GM21529 (cell line): ENCODE measurements at regions not wholly inside any gene's neighbourhood (a gene's known extent, or its start where the extent isn't known, plus 50 kb on each side); places are given as distances from the start of the nearest gene placed in this dataset.

Experiments used
- ATAC-seq: cut with Tn5 transposase; IDR thresholded peaks from one replicate; pipeline ENCODE4 v1.9.1; 2021; ENCODE audit not compliant: unreplicated experiment

GRCh38 chr13:64962404-64962803 is 2267.7 kb downstream of the PCDH9 start:
- no peak for ATAC-seq

DNA sequence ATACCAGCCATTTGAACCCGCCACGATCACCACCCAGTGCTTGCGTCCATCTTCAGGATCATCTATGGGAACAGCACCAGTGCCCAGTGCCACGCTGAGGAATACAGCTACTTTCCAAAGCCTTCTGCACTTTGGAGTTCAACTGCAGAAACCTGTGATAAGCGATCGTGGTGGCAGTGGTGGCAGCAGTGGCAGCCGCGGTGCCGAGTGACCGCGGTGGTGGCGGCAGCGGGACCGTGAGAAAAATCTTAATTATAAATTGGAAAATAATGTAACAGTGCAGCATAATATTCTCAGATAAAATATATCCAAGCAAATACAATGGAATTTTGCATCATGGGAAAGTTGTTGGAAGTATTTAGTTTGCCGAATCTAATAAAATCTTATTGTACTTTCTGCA is 2270.9 kb downstream of the PCDH9 start:
- ATAC-seq: no peak

GRCh38 chr13:64958106-64958505 is 2272.0 kb downstream of the PCDH9 start:
- no peak for ATAC-seq

- no peak for ATAC-seq
Observed at GRCh38 chr13:64938660-64939059, 2291.5 kb downstream of the PCDH9 start.

- ATAC-seq: no peak
Observed at GRCh38 chr13:64937302-64937701, 2292.8 kb downstream of the PCDH9 start.

DNA sequence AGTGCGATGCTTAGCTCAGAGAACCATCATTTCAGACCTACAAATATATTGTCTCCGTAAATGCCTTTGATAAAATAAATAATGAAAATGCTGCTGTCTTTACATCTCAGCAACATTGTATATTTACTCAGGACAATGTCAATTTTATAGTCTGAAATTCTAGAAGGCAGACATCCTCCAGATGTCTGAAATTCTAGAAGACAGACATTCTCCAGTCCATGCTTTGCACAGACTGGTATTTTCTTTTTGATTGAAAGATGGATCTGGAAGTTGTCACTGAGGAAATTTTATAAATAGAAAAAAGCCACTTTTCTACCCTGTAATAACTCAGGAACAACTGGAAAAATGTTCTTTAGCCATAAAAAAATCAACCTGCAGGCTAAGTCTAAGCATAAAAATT is 2293.3 kb downstream of the PCDH9 start:
- ATAC-seq: no peak

GRCh38 chr13:64935441-64935840 is 2294.7 kb downstream of the PCDH9 start:
- ATAC-seq: no peak

- no peak for ATAC-seq
Observed at GRCh38 chr13:64934569-64935362, 2295.4 kb downstream of the PCDH9 start.

DNA sequence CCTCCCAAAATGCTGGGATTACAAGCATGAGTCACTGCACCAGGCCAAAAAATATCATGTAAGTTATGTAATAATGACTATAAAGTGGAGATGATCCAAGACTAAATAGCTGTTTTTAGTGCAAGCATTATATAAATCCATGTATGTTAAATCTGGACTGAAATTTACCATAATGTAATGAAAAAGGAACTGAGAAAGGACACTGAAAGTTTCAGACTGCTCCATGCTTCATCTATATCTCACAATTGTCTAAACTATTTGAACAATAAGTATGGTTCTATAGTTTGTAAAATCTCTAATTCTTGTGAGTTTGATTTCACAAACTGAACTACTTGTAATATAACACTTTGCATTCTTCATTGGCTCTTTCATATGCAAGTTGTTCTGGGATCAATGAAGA is 2299.5 kb downstream of the PCDH9 start:
- no peak for ATAC-seq

- peak; percentile 54 for ATAC-seq
Observed at GRCh38 chr13:64928696-64929499, 2301.2 kb downstream of the PCDH9 start.

GRCh38 chr13:64925727-64926126 is 2304.4 kb downstream of the PCDH9 start:
- no peak for ATAC-seq

DNA sequence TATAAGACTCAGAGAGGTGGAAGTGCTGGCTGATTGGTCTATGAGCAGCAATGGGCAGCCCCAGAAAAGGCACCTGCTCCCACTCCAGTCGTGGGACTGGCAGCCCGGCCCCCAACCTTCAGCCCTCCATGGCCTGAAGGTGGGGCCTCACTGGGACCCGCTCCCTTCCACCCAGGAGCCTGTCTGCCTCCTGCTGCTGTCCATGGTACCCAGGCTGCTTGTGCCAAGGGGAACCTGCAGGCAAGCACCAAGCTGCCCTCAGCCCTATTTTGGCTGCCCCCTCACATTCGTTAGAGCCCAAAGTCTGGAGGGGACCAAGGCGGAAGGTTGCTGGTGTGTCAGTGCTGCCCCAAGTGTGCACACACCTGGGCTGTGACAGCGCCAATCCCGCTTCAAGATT is 2304.9 kb downstream of the PCDH9 start:
- ATAC-seq: no peak

GRCh38 chr13:64924401-64924800 is 2305.7 kb downstream of the PCDH9 start:
- no peak for ATAC-seq

GRCh38 chr13:64917566-64917965 is 2312.6 kb downstream of the PCDH9 start:
- ATAC-seq: no peak

- ATAC-seq: no peak
Observed at GRCh38 chr13:64912141-64912540, 2318.0 kb downstream of the PCDH9 start.

DNA sequence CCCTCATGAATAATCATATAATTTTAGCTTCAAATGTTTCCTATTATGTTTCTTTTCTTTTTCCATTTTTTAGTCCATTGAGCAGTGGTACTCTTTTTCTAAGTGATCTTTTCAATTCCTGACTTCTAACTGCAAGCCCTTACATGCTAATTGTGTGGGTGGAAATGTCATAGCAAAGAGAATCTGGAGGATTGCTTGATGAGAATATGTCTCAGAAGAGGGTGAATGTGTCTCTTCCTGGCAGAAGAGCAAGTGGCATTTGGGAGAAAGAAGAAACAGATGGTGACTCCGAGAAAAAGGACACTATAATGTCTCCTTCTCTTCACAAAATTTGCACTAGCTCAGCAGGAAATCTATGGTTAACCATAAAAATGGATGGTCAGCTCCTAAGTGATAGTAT is 2320.0 kb downstream of the PCDH9 start:
- ATAC-seq: no peak

DNA sequence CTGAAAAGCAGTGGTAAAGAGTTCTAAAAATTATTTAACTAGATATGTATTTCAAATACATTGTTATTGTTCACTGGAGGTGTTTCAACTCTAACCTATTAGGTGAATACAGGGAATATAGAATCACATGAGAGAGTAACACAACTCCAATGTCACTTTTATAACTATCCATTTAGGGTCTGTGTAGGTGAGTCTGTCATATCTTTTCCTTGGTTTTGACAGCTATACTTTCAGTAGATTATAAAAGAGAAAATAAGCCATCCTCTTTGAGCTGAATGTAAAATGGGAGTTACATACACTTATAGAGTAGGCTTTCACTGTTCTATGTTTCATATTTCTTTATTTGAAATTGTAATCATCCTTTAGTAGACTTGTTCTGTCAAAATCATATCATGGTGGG is 2321.0 kb downstream of the PCDH9 start:
- ATAC-seq: no peak

DNA sequence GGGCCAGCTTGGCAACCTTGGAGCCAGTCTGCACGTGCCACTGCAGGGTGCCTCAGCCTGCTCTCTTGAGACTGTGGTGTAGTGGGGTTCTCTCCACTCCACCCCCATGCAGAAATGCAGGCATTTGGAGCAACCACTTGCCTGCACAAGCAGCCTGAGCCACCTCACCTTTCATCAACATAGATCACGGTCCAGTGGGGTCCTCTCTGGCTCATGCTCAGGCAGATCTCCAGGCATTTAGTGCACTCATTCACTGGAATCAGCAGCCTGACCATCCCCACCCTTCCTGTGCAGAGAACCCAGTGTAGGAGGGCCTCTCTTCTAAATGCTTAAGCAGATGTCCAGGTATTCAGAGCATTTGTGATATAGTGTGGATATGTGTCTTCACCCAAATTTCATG is 2330.1 kb downstream of the PCDH9 start:
- no peak for ATAC-seq

- no peak for ATAC-seq
Observed at GRCh38 chr13:64884976-64885375, 2345.2 kb downstream of the PCDH9 start.

- no peak for ATAC-seq
Observed at GRCh38 chr13:64877176-64877575, 2353.0 kb downstream of the PCDH9 start.

- ATAC-seq: no peak
Observed at GRCh38 chr13:64871742-64872141, 2358.4 kb downstream of the PCDH9 start.

GRCh38 chr13:64869539-64869938 is 2360.6 kb downstream of the PCDH9 start:
- no peak for ATAC-seq
